H1 (cell line): ENCODE measurements at regions not wholly inside any gene's neighbourhood (a gene's known extent, or its start where the extent isn't known, plus 50 kb on each side); places are given as distances from the start of the nearest gene placed in this dataset.

Experiments used
- CHD7 ChIP-seq: fragments of 300-600 bp; sonication (generic); IDR thresholded peaks from 2 replicates; pipeline ENCODE4 v1.7.1; 2012; ENCODE audit warnings: low read length, moderate library complexity, mild to moderate bottlenecking, inconsistent platforms; ENCODE audit not compliant: insufficient replicate concordance
- EZH2 ChIP-seq: fragments of 200-600 bp; sonication (generic); IDR thresholded peaks from 2 replicates; pipeline ENCODE4 v1.7.1; 2012; ENCODE audit warnings: low read depth, mild to moderate bottlenecking, moderate library complexity, low read length, inconsistent platforms; ENCODE audit not compliant: severe bottlenecking
- FOSL1 ChIP-seq: IDR thresholded peaks from 2 replicates; pipeline ENCODE4 v1.6.1; 2011; ENCODE audit warnings: mild to moderate bottlenecking, low read depth, low read length, moderate library complexity; ENCODE audit not compliant: insufficient read depth
- MAFK ChIP-seq: IDR thresholded peaks from 2 replicates; pipeline ENCODE4 v1.6.1; 2012; ENCODE audit warnings: low read depth, mild to moderate bottlenecking, improper control_type of control experiment, low read length
- NANOG ChIP-seq: IDR thresholded peaks from 2 replicates; pipeline ENCODE4 v1.6.1; 2011; ENCODE audit warnings: low read length, low read depth, mild to moderate bottlenecking, inconsistent platforms; ENCODE audit not compliant: insufficient read depth, poor library complexity, severe bottlenecking
- PHF8 ChIP-seq: fragments of 200-600 bp; sonication (generic); conservative IDR thresholded peaks from 2 replicates; pipeline ENCODE4 v1.7.1; 2012; ENCODE audit warnings: low read depth, mild to moderate bottlenecking, inconsistent platforms, low read length, moderate library complexity
- SP4 ChIP-seq: IDR thresholded peaks from 2 replicates; pipeline ENCODE4 v1.6.1; 2012; ENCODE audit warnings: low read length, inconsistent platforms
- SUZ12 ChIP-seq: fragments of 200-600 bp; sonication (generic); IDR thresholded peaks from 2 replicates; pipeline ENCODE4 v1.6.1; 2012; ENCODE audit warnings: mild to moderate bottlenecking, inconsistent platforms, low read length, moderate library complexity, mixed read lengths

GRCh38 chr1:193321242-193321840 lies 134.9 kb upstream of the B3GALT2 start (continued):
- TF ChIP-seq CHD7 (no peak), FOSL1 (no peak), MAFK (no peak), PHF8 (no peak), EZH2 (no peak), NANOG (no peak), SUZ12 (no peak), SP4 (no peak)
- TF ChIP-seq, all 59 proteins: peak for 0
